GM19238 (cell line): ENCODE measurements at regions not wholly inside any gene's neighbourhood (a gene's known extent, or its start where the extent isn't known, plus 50 kb on each side); places are given as distances from the start of the nearest gene placed in this dataset.
A peak's percentile ranks its signal among the peaks of the same experiment; 100 is the strongest.

Experiments
- DNase-seq: peaks from one replicate; pipeline ENCODE4 v3.0.0; 2011; ENCODE audit warnings: low spot score; ENCODE audit not compliant: insufficient read length

- no peak for DNase-seq
Observed at GRCh38 chr13:22000191-22000590, 329.3 kb downstream of the FGF9 start.

- no peak for DNase-seq
Observed at GRCh38 chr13:22001336-22001735, 330.5 kb downstream of the FGF9 start.

GRCh38 chr13:22002893-22003292 is 332.0 kb downstream of the FGF9 start:
- no peak for DNase-seq

GRCh38 chr13:22009500-22009899 is 338.6 kb downstream of the FGF9 start:
- DNase-seq: no peak

- no peak for DNase-seq
Observed at GRCh38 chr13:22009937-22010336, 339.1 kb downstream of the FGF9 start.

GRCh38 chr13:22012686-22013085 is 341.8 kb downstream of the FGF9 start:
- DNase-seq: no peak

GRCh38 chr13:22014469-22014868 is 343.6 kb downstream of the FGF9 start:
- no peak for DNase-seq

- peak; percentile 17 for DNase-seq
Observed at GRCh38 chr13:22017226-22017625, 346.4 kb downstream of the FGF9 start.

GRCh38 chr13:22018076-22018835 is 347.4 kb downstream of the FGF9 start:
- no peak for DNase-seq

GRCh38 chr13:22018836-22019210 is 347.9 kb downstream of the FGF9 start:
- DNase-seq: no peak

GRCh38 chr13:22024381-22024994 is 353.6 kb downstream of the FGF9 start:
- DNase-seq: no peak

GRCh38 chr13:22027566-22027965 is 356.7 kb downstream of the FGF9 start:
- DNase-seq: no peak

- no peak for DNase-seq
Observed at GRCh38 chr13:22028831-22029230, 358.0 kb downstream of the FGF9 start.

- DNase-seq: no peak
Observed at GRCh38 chr13:22030321-22030720, 359.4 kb downstream of the FGF9 start.

- DNase-seq: no peak
Observed at GRCh38 chr13:22031702-22032286, 360.9 kb downstream of the FGF9 start.

GRCh38 chr13:22032905-22033304 is 362.0 kb downstream of the FGF9 start:
- DNase-seq: no peak

GRCh38 chr13:22039961-22040360 is 369.1 kb downstream of the FGF9 start:
- DNase-seq: no peak

GRCh38 chr13:22040810-22041364 is 370.0 kb downstream of the FGF9 start:
- no peak for DNase-seq

- DNase-seq: no peak
Observed at GRCh38 chr13:22041741-22042140, 370.9 kb downstream of the FGF9 start.

GRCh38 chr13:22047082-22047784 is 376.4 kb downstream of the FGF9 start:
- no peak for DNase-seq

GRCh38 chr13:22047785-22048104 is 376.9 kb downstream of the FGF9 start:
- DNase-seq: no peak

- no peak for DNase-seq
Observed at GRCh38 chr13:22049384-22049783, 378.5 kb downstream of the FGF9 start.
